ENCODE measurements at regions not wholly inside any gene's neighbourhood (a gene's known extent, or its start where the extent isn't known, plus 50 kb on each side); places are given as distances from the start of the nearest gene placed in this dataset.

- TF ChIP-seq CTCF (IDR thresholded peaks at IDR 0.05) (no peak), POLR2A (IDR thresholded peaks at IDR 0.05) (no peak), POLR2AphosphoS5 (IDR thresholded peaks at IDR 0.05) (no peak)
Measured at GRCh38 chr18:43846299-43846698, 569.0 kb upstream of the SYT4 start.
